GM23338 (cell line): ENCODE measurements at regions not wholly inside any gene's neighbourhood (a gene's known extent, or its start where the extent isn't known, plus 50 kb on each side); places are given as distances from the start of the nearest gene placed in this dataset.

Source experiments
- ATAC-seq: fragments of 200-7000 bp; cut with Tn5 transposase; 3 replicates; pipeline ENCODE4 v1.9.1; 2020
- DNase-seq: peaks from one replicate; pipeline ENCODE4 v3.0.0-alpha.2; 2015; ENCODE audit warnings: low spot score
- H2AFZ ChIP-seq: fragments of 200-600 bp; sonication (generic); 2 replicates; pipeline ENCODE4 v1.8.0; 2016; ENCODE audit warnings: antibody characterized with exemption, mild to moderate bottlenecking, moderate library complexity
- H3F3A ChIP-seq: fragments of 200-600 bp; sonication (generic); replicated peaks from 2 replicates; pipeline ENCODE4 v1.8.0; 2017; ENCODE audit warnings: antibody characterized with exemption, mixed run types, low read depth
- H3K27ac ChIP-seq: fragments of 200-600 bp; sonication (generic); 2 replicates; pipeline ENCODE4 v1.6.1; 2016; ENCODE audit warnings: low read depth
- H3K27me3 ChIP-seq: fragments of 200-600 bp; sonication (generic); 2 replicates; pipeline ENCODE4 v1.8.0; 2016; ENCODE audit warnings: mild to moderate bottlenecking, mixed run types, moderate library complexity; ENCODE audit not compliant: insufficient read depth
- H3K36me3 ChIP-seq: fragments of 200-600 bp; sonication (generic); 2 replicates; pipeline ENCODE4 v1.8.0; 2016; ENCODE audit warnings: mild to moderate bottlenecking; ENCODE audit not compliant: insufficient read depth
- H3K4me1 ChIP-seq: fragments of 200-600 bp; sonication (generic); 2 replicates; pipeline ENCODE4 v1.8.0; 2016; ENCODE audit warnings: mild to moderate bottlenecking, moderate library complexity; ENCODE audit not compliant: insufficient read depth
- H3K4me2 ChIP-seq: fragments of 200-600 bp; sonication (generic); 2 replicates; pipeline ENCODE4 v1.7.1; 2017; ENCODE audit warnings: mixed run types
- H3K4me3 ChIP-seq: fragments of 200-600 bp; sonication (generic); 2 replicates; pipeline ENCODE4 v1.6.1; 2016; ENCODE audit warnings: mixed run types
- H3K79me2 ChIP-seq: fragments of 200-600 bp; sonication (generic); replicated peaks from 2 replicates; pipeline ENCODE4 v1.8.0; 2017; ENCODE audit warnings: mild to moderate bottlenecking; ENCODE audit not compliant: insufficient read depth
- H3K9me2 ChIP-seq: fragments of 200-600 bp; sonication (generic); 2 replicates; pipeline ENCODE4 v1.8.0; 2017; ENCODE audit not compliant: insufficient read depth
- H4K20me1 ChIP-seq: fragments of 200-600 bp; sonication (generic); replicated peaks from 2 replicates; pipeline ENCODE4 v1.8.0; 2017; ENCODE audit warnings: mild to moderate bottlenecking; ENCODE audit not compliant: insufficient read depth
- H3K27ac Mint-ChIP-seq: 2 replicates; pipeline ENCODE4 v1.8.0; 2020; ENCODE audit warnings: inconsistent platforms, mild to moderate bottlenecking, moderate library complexity, mixed read lengths
- H3K27me3 Mint-ChIP-seq: 3 replicates; pipeline ENCODE4 v1.8.0; 2022; ENCODE audit warnings: low read depth, mild to moderate bottlenecking, moderate library complexity, mixed read lengths, inconsistent platforms; ENCODE audit not compliant: insufficient read depth, poor library complexity
- H3K36me3 Mint-ChIP-seq: 3 replicates; pipeline ENCODE4 v1.8.0; 2021; ENCODE audit warnings: low read depth, mild to moderate bottlenecking, inconsistent platforms, moderate library complexity, mixed read lengths
- H3K4me1 Mint-ChIP-seq: 3 replicates; pipeline ENCODE4 v1.8.0; 2020; ENCODE audit warnings: mild to moderate bottlenecking, inconsistent platforms, mixed read lengths
- H3K4me3 Mint-ChIP-seq: 3 replicates; pipeline ENCODE4 v1.8.0; 2021; ENCODE audit warnings: moderate library complexity, mild to moderate bottlenecking, inconsistent platforms, mixed read lengths
- H3K9me3 Mint-ChIP-seq: 3 replicates; pipeline ENCODE4 v1.8.0; 2020; ENCODE audit warnings: moderate library complexity, mild to moderate bottlenecking, inconsistent platforms, mixed read lengths
- CREB1 ChIP-seq: fragments of 250-450 bp; sonication (Bioruptor Pico); IDR thresholded peaks from 2 replicates; pipeline ENCODE4 v1.5.0; 2020; ENCODE audit warnings: low read depth, mild to moderate bottlenecking, moderate library complexity
- EZH2 ChIP-seq: fragments of 200-600 bp; sonication (generic); IDR thresholded peaks from one replicate; pipeline ENCODE4 v1.8.0; 2017; ENCODE audit warnings: antibody characterized with exemption, mild to moderate bottlenecking, low read depth; ENCODE audit not compliant: unreplicated experiment
- EZH2phosphoT487 ChIP-seq: fragments of 200-600 bp; sonication (generic); IDR thresholded peaks from one replicate; pipeline ENCODE4 v1.8.1; 2018; ENCODE audit warnings: antibody characterized with exemption; ENCODE audit not compliant: unreplicated experiment
- POLR2AphosphoS5 ChIP-seq: IDR thresholded peaks from 2 replicates; pipeline ENCODE4 v1.6.1; 2016; ENCODE audit warnings: antibody characterized with exemption, low read depth
- ZNF331 ChIP-seq: fragments of 250-450 bp; sonication (Bioruptor Pico); IDR thresholded peaks from 2 replicates; pipeline ENCODE4 v1.5.0; 2020; ENCODE audit warnings: low read depth, mild to moderate bottlenecking, moderate library complexity
- TF ChIP-seq, protein P1 (sequence below): IDR thresholded peaks from one replicate; pipeline ENCODE4 v1.6.1; 2018; ENCODE audit warnings: antibody characterized with exemption; ENCODE audit not compliant: unreplicated experiment
- TF ChIP-seq, protein P2 (sequence below), 2 experiments: fragments of 200-600 bp in 1 of 2; sonication (generic) in 1 of 2; conservative IDR thresholded peaks; 2 replicates each; pipeline versions ENCODE4 v1.5.1 to v1.6.1; 2016 to 2017; ENCODE audit warnings: antibody characterized with exemption in 2 of 2, low read depth in 2 of 2, mild to moderate bottlenecking in 2 of 2, moderate library complexity in 1 of 2
- TF ChIP-seq, protein P3 (sequence below): IDR thresholded peaks from 2 replicates; pipeline ENCODE4 v1.6.1; 2016; ENCODE audit warnings: antibody characterized with exemption
- TF ChIP-seq, protein P4 (sequence below): fragments of 250-450 bp; sonication (Bioruptor Pico); IDR thresholded peaks from 2 replicates; pipeline ENCODE4 v1.5.0; 2020; ENCODE audit warnings: mild to moderate bottlenecking, moderate library complexity

DNA sequence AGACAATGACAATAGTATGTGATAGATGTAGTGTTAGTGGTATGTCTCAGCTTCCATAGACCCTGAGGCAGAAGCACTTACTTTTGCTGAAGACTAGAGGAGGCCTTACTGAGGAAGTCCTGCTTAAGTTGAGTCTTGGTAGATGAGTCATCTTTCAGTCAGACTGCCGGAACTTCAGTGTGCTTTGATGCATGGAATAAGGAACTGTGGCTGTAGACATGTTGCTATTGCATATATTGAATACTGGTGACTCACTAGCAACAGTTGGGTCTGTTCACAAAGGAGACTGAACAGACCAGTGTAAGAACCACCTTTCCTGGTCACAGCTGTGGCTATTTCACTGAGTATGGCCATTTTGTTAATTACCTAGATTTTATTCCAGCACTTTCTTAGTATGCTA lies 1000.6 kb downstream of the OLFM4 start:
- no peaks in the 10 kb centered on the region for H3K27me3 ChIP-seq
- H3K4me1 ChIP-seq = peaks cover 7% of the 10 kb centered on the region; the same call in 1 of the 2 replicates
- TF ChIP-seq EZH2 (no peak), EZH2phosphoT487 (no peak), POLR2AphosphoS5 (no peak), CREB1 (CRISPR knock-in tag) (no peak), ZNF331 (no peak)
- TF ChIP-seq, protein P1, sequence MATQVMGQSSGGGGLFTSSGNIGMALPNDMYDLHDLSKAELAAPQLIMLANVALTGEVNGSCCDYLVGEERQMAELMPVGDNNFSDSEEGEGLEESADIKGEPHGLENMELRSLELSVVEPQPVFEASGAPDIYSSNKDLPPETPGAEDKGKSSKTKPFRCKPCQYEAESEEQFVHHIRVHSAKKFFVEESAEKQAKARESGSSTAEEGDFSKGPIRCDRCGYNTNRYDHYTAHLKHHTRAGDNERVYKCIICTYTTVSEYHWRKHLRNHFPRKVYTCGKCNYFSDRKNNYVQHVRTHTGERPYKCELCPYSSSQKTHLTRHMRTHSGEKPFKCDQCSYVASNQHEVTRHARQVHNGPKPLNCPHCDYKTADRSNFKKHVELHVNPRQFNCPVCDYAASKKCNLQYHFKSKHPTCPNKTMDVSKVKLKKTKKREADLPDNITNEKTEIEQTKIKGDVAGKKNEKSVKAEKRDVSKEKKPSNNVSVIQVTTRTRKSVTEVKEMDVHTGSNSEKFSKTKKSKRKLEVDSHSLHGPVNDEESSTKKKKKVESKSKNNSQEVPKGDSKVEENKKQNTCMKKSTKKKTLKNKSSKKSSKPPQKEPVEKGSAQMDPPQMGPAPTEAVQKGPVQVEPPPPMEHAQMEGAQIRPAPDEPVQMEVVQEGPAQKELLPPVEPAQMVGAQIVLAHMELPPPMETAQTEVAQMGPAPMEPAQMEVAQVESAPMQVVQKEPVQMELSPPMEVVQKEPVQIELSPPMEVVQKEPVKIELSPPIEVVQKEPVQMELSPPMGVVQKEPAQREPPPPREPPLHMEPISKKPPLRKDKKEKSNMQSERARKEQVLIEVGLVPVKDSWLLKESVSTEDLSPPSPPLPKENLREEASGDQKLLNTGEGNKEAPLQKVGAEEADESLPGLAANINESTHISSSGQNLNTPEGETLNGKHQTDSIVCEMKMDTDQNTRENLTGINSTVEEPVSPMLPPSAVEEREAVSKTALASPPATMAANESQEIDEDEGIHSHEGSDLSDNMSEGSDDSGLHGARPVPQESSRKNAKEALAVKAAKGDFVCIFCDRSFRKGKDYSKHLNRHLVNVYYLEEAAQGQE = no peak
- TF ChIP-seq, protein P2, sequence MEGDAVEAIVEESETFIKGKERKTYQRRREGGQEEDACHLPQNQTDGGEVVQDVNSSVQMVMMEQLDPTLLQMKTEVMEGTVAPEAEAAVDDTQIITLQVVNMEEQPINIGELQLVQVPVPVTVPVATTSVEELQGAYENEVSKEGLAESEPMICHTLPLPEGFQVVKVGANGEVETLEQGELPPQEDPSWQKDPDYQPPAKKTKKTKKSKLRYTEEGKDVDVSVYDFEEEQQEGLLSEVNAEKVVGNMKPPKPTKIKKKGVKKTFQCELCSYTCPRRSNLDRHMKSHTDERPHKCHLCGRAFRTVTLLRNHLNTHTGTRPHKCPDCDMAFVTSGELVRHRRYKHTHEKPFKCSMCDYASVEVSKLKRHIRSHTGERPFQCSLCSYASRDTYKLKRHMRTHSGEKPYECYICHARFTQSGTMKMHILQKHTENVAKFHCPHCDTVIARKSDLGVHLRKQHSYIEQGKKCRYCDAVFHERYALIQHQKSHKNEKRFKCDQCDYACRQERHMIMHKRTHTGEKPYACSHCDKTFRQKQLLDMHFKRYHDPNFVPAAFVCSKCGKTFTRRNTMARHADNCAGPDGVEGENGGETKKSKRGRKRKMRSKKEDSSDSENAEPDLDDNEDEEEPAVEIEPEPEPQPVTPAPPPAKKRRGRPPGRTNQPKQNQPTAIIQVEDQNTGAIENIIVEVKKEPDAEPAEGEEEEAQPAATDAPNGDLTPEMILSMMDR (conservative IDR thresholded peaks at IDR 0.05; ENCODE audit: low read depth in 2 of 2) = no peak
- TF ChIP-seq, protein P3, sequence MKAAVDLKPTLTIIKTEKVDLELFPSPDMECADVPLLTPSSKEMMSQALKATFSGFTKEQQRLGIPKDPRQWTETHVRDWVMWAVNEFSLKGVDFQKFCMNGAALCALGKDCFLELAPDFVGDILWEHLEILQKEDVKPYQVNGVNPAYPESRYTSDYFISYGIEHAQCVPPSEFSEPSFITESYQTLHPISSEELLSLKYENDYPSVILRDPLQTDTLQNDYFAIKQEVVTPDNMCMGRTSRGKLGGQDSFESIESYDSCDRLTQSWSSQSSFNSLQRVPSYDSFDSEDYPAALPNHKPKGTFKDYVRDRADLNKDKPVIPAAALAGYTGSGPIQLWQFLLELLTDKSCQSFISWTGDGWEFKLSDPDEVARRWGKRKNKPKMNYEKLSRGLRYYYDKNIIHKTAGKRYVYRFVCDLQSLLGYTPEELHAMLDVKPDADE = no peak
- TF ChIP-seq, protein P4, sequence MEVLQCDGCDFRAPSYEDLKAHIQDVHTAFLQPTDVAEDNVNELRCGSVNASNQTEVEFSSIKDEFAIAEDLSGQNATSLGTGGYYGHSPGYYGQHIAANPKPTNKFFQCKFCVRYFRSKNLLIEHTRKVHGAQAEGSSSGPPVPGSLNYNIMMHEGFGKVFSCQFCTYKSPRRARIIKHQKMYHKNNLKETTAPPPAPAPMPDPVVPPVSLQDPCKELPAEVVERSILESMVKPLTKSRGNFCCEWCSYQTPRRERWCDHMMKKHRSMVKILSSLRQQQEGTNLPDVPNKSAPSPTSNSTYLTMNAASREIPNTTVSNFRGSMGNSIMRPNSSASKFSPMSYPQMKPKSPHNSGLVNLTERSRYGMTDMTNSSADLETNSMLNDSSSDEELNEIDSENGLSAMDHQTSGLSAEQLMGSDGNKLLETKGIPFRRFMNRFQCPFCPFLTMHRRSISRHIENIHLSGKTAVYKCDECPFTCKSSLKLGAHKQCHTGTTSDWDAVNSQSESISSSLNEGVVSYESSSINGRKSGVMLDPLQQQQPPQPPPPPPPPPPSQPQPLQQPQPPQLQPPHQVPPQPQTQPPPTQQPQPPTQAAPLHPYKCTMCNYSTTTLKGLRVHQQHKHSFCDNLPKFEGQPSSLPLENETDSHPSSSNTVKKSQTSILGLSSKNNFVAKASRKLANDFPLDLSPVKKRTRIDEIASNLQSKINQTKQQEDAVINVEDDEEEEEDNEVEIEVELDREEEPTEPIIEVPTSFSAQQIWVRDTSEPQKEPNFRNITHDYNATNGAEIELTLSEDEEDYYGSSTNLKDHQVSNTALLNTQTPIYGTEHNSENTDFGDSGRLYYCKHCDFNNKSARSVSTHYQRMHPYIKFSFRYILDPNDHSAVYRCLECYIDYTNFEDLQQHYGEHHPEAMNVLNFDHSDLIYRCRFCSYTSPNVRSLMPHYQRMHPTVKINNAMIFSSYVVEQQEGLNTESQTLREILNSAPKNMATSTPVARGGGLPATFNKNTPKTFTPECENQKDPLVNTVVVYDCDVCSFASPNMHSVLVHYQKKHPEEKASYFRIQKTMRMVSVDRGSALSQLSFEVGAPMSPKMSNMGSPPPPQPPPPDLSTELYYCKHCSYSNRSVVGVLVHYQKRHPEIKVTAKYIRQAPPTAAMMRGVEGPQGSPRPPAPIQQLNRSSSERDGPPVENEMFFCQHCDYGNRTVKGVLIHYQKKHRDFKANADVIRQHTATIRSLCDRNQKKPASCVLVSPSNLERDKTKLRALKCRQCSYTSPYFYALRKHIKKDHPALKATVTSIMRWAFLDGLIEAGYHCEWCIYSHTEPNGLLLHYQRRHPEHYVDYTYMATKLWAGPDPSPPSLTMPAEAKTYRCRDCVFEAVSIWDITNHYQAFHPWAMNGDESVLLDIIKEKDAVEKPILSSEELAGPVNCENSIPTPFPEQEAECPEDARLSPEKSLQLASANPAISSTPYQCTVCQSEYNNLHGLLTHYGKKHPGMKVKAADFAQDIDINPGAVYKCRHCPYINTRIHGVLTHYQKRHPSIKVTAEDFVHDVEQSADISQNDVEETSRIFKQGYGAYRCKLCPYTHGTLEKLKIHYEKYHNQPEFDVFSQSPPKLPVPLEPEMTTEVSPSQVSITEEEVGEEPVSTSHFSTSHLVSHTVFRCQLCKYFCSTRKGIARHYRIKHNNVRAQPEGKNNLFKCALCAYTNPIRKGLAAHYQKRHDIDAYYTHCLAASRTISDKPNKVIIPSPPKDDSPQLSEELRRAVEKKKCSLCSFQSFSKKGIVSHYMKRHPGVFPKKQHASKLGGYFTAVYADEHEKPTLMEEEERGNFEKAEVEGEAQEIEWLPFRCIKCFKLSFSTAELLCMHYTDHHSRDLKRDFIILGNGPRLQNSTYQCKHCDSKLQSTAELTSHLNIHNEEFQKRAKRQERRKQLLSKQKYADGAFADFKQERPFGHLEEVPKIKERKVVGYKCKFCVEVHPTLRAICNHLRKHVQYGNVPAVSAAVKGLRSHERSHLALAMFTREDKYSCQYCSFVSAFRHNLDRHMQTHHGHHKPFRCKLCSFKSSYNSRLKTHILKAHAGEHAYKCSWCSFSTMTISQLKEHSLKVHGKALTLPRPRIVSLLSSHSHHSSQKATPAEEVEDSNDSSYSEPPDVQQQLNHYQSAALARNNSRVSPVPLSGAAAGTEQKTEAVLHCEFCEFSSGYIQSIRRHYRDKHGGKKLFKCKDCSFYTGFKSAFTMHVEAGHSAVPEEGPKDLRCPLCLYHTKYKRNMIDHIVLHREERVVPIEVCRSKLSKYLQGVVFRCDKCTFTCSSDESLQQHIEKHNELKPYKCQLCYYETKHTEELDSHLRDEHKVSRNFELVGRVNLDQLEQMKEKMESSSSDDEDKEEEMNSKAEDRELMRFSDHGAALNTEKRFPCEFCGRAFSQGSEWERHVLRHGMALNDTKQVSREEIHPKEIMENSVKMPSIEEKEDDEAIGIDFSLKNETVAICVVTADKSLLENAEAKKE (CRISPR knock-in tag) = no peak
- peak overlapping the region; percentile 88; the same call in 1 of the 2 replicates for H2AFZ ChIP-seq
- H3K4me3 Mint-ChIP-seq = no peak overlapping the region
- H3K36me3 ChIP-seq = no peaks in the 10 kb centered on the region; the same call in 1 of the 2 replicates
- no peaks in the 10 kb centered on the region for H3K9me2 ChIP-seq
- H3K9me3 Mint-ChIP-seq = peaks cover 39% of the 10 kb centered on the region
- no peaks in the 10 kb centered on the region for H3K79me2 ChIP-seq
- no peaks in the 10 kb centered on the region for H3K27me3 Mint-ChIP-seq
- DNase-seq (peak; percentile 15), ATAC-seq (no peak)
- H3K36me3 Mint-ChIP-seq = peaks cover 32% of the 10 kb centered on the region
- no peak overlapping the region for H3K4me2 ChIP-seq
- no peaks in the 10 kb centered on the region for H4K20me1 ChIP-seq
- H3F3A ChIP-seq = no peaks in the 10 kb centered on the region
- H3K4me3 ChIP-seq = no peak overlapping the region
- H3K4me1 Mint-ChIP-seq = peaks cover 7% of the 10 kb centered on the region; the same call in 2 of the 3 replicates
- H3K27ac Mint-ChIP-seq = no peak overlapping the region
- H3K27ac ChIP-seq = no peak overlapping the region
